ENCODE measurements at regions not wholly inside any gene's neighbourhood (a gene's known extent, or its start where the extent isn't known, plus 50 kb on each side); places are given as distances from the start of the nearest gene placed in this dataset.

DNA sequence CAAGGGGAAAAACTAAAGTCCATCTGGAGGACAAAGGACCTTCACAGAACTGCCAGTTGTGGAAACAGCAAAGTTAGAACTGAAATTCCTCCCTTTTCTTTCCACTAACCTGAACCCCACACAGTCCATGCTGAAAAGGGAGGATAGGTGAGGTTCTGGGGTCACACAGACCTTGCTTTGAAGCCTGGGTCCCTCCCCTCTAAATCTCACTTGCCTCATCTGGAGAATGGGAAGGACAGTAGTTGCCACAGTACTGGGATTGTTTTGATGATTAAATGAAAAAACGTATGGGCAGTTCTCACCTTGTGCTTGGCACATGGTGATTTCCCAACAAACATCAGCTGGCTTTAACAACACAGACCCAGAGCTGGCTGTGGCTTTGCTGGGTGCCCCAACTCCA, 166.4 kb upstream of the LRIG1 start:
- TF ChIP-seq, protein P1, sequence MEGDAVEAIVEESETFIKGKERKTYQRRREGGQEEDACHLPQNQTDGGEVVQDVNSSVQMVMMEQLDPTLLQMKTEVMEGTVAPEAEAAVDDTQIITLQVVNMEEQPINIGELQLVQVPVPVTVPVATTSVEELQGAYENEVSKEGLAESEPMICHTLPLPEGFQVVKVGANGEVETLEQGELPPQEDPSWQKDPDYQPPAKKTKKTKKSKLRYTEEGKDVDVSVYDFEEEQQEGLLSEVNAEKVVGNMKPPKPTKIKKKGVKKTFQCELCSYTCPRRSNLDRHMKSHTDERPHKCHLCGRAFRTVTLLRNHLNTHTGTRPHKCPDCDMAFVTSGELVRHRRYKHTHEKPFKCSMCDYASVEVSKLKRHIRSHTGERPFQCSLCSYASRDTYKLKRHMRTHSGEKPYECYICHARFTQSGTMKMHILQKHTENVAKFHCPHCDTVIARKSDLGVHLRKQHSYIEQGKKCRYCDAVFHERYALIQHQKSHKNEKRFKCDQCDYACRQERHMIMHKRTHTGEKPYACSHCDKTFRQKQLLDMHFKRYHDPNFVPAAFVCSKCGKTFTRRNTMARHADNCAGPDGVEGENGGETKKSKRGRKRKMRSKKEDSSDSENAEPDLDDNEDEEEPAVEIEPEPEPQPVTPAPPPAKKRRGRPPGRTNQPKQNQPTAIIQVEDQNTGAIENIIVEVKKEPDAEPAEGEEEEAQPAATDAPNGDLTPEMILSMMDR (conservative IDR thresholded peaks at IDR 0.05; ENCODE audit: low read length) = no peak
- TF ChIP-seq EZH2phosphoT487 (IDR thresholded peaks at IDR 0.05; ENCODE audit: borderline replicate concordance, low read depth, low read length) = no peak
